Ishikawa (cell line): ENCODE measurements at regions not wholly inside any gene's neighbourhood (a gene's known extent, or its start where the extent isn't known, plus 50 kb on each side); places are given as distances from the start of the nearest gene placed in this dataset.

Experiments used
- CEBPB ChIP-seq: IDR thresholded peaks from 2 replicates; pipeline ENCODE4 v1.6.1; 2012
- CREB1 ChIP-seq: IDR thresholded peaks from 2 replicates; pipeline ENCODE4 v1.6.1; 2012; ENCODE audit warnings: low read depth
- EGR1 ChIP-seq: IDR thresholded peaks from 2 replicates; pipeline ENCODE4 v1.6.1; 2012
- EP300 ChIP-seq: IDR thresholded peaks from 2 replicates; pipeline ENCODE4 v1.6.1; 2012; ENCODE audit warnings: borderline replicate concordance
- FOXM1 ChIP-seq: IDR thresholded peaks from 2 replicates; pipeline ENCODE4 v1.6.1; 2012; ENCODE audit warnings: low read depth, borderline replicate concordance
- NFIC ChIP-seq: IDR thresholded peaks from 2 replicates; pipeline ENCODE4 v1.6.1; 2012
- RAD21 ChIP-seq: IDR thresholded peaks from 2 replicates; pipeline ENCODE4 v1.6.1; 2012; ENCODE audit warnings: low read depth
- REST ChIP-seq: IDR thresholded peaks from 2 replicates; pipeline ENCODE4 v1.6.1; 2012; ENCODE audit warnings: low read depth, mild to moderate bottlenecking
- TAF1 ChIP-seq: IDR thresholded peaks from 2 replicates; pipeline ENCODE4 v1.6.1; 2012; ENCODE audit warnings: low read depth, mild to moderate bottlenecking
- TCF12 ChIP-seq: IDR thresholded peaks from 2 replicates; pipeline ENCODE4 v1.6.1; 2012; ENCODE audit warnings: low read depth
- TEAD4 ChIP-seq: IDR thresholded peaks from 2 replicates; pipeline ENCODE4 v1.6.1; 2012
- USF1 ChIP-seq: IDR thresholded peaks from 2 replicates; pipeline ENCODE4 v1.6.1; 2012
- YY1 ChIP-seq: IDR thresholded peaks from 2 replicates; pipeline ENCODE4 v1.6.1; 2012; ENCODE audit warnings: low read depth
- ZBTB7A ChIP-seq: IDR thresholded peaks from 2 replicates; pipeline ENCODE4 v1.6.1; 2012; ENCODE audit warnings: low read depth
- TF ChIP-seq, protein P1 (sequence below): IDR thresholded peaks from 2 replicates; pipeline ENCODE4 v1.6.1; 2012

GRCh38 chr9:105053209-105053652 lies 125.3 kb upstream of the ABCA1 start:
- no peak for TF ChIP-seq NFIC

- TF ChIP-seq CEBPB (no peak), CREB1 (no peak), TAF1 (no peak), EGR1 (no peak), USF1 (no peak), YY1 (no peak), NFIC (no peak), ZBTB7A (no peak), RAD21 (no peak), EP300 (no peak), FOXM1 (no peak), REST (no peak), TCF12 (no peak), TEAD4 (no peak)
- TF ChIP-seq, protein P1, sequence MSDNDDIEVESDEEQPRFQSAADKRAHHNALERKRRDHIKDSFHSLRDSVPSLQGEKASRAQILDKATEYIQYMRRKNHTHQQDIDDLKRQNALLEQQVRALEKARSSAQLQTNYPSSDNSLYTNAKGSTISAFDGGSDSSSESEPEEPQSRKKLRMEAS, result no peak
Measured at GRCh38 chr9:105054491-105054890, 126.5 kb upstream of the ABCA1 start.

DNA sequence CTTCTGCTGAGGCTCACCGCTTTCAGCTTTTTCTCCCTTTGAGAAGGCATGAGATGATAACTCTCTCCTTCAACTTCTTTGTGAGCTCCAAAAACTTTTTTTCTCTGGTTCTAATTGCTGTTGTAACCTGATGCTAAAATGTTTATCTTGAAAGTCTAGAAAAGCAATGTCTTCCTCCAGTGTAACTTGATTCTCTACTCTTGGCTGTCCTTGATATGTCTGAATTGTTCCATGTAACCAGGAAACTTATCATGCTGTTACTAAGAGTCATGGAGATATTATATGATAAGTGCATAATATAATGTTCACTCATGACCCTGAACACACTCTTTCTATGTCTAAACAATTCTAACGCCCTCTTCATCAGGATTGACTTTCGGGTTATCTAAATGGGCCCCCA lies 128.0 kb upstream of the ABCA1 start:
- TF ChIP-seq FOXM1, result no peak
- TF ChIP-seq RAD21, result no peak
- no peak for TF ChIP-seq EP300
- TF ChIP-seq TCF12, result no peak
- TF ChIP-seq YY1, result no peak
- TF ChIP-seq CEBPB, result no peak

DNA sequence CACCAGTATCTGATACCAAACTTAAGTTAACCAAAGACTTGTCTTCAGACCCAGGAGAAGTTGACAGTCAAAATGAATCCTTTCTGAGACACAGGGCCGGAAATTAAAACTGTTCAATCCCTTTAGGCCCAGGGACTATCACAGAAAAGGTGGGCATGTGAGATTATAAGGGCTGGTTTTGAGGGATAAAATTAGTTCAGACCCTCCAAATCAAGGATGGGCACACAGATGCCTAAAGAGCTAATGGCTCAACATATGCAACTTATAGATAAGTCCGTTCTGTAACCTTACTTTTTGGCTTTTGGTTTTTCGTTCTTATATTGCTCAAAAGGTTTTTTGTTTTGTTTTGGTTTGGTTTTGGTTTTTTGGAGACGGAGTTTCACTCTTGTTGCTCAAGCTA lies 129.6 kb upstream of the ABCA1 start:
- TF ChIP-seq, protein P1, result no peak
- TF ChIP-seq ZBTB7A, result no peak
- no peak for TF ChIP-seq YY1
- no peak for TF ChIP-seq CEBPB
- TF ChIP-seq TEAD4, result no peak
- no peak for TF ChIP-seq EP300
- TF ChIP-seq REST, result no peak
- no peak for TF ChIP-seq TCF12
- TF ChIP-seq NFIC, result no peak
- no peak for TF ChIP-seq EGR1
- no peak for TF ChIP-seq FOXM1
- TF ChIP-seq RAD21, result no peak
- no peak for TF ChIP-seq CREB1
- TF ChIP-seq TAF1, result no peak
- no peak for TF ChIP-seq USF1

GRCh38 chr9:105059252-105059651 lies 131.3 kb upstream of the ABCA1 start:
- TF ChIP-seq, protein P1, result no peak
- TF ChIP-seq CREB1, result no peak

DNA sequence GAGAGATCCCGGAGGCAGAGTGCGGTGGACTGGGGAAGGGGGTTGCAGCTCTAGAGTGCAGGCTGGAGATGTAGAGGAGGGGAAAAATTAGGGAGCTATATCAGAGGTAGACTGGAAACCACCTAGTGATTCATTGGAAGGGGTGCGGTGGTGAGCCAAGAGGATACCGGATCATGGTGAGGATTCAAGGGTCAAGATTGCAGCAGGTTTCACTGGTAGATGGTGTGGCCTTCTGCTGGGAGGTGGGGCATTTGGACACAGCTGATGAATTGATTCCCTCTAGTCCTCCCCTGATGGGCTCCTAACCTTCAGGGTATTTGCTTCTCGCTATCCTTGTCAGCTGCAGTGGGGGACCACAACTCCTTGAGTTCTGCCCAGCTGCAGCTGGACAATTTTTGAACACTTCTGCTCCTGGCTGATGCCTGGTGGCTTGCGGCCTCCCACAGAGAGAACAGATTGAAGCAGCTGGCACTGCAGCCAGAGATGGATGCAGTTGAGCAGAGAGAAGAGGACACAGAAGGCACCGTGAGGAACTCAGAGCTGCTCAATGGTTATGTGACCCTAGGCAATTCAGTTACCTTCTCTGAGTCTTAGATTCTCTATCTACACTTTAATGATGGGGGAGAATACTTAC lies 134.4 kb upstream of the ABCA1 start:
- no peak for TF ChIP-seq EP300
- TF ChIP-seq RAD21, result no peak
- TF ChIP-seq YY1, result no peak
- no peak for TF ChIP-seq NFIC
- no peak for TF ChIP-seq TEAD4
- no peak for TF ChIP-seq EGR1
- TF ChIP-seq, protein P1, result no peak
- TF ChIP-seq CEBPB, result no peak
- no peak for TF ChIP-seq USF1
- no peak for TF ChIP-seq TAF1
- no peak for TF ChIP-seq ZBTB7A
- TF ChIP-seq TCF12, result no peak
- no peak for TF ChIP-seq REST
